Progenitor cell of endocrine pancreas (in vitro differentiated cells): ENCODE measurements at regions not wholly inside any gene's neighbourhood (a gene's known extent, or its start where the extent isn't known, plus 50 kb on each side); places are given as distances from the start of the nearest gene placed in this dataset.

Experiments
- DNase-seq: peaks from one replicate; pipeline ENCODE4 v3.0.0; 2021; ENCODE audit warnings: low spot score; ENCODE audit not compliant: unreplicated experiment
- H3K27ac Mint-ChIP-seq: 2 replicates; pipeline ENCODE4 v1.8.0; 2021; ENCODE audit warnings: mild to moderate bottlenecking, moderate library complexity, mixed read lengths
- H3K27me3 Mint-ChIP-seq: 2 replicates; pipeline ENCODE4 v1.8.0; 2021; ENCODE audit warnings: mixed read lengths
- H3K36me3 Mint-ChIP-seq: 2 replicates; pipeline ENCODE4 v1.8.0; 2022; ENCODE audit warnings: mixed read lengths; ENCODE audit not compliant: insufficient read depth
- H3K4me1 Mint-ChIP-seq: 2 replicates; pipeline ENCODE4 v1.8.0; 2021; ENCODE audit warnings: low read depth, mixed read lengths
- H3K4me3 Mint-ChIP-seq: 2 replicates; pipeline ENCODE4 v1.8.0; 2021; ENCODE audit warnings: low read depth, mild to moderate bottlenecking, moderate library complexity, mixed read lengths
- H3K9me3 Mint-ChIP-seq: 2 replicates; pipeline ENCODE4 v1.8.0; 2021; ENCODE audit warnings: low read depth, mixed read lengths
- TF ChIP-seq, protein P1 (sequence below): fragments of 200-600 bp; sonication (generic); IDR thresholded peaks from one replicate; pipeline ENCODE4 v1.5.0; 2021; ENCODE audit warnings: antibody characterized with exemption, mild to moderate bottlenecking; ENCODE audit not compliant: unreplicated experiment

DNA sequence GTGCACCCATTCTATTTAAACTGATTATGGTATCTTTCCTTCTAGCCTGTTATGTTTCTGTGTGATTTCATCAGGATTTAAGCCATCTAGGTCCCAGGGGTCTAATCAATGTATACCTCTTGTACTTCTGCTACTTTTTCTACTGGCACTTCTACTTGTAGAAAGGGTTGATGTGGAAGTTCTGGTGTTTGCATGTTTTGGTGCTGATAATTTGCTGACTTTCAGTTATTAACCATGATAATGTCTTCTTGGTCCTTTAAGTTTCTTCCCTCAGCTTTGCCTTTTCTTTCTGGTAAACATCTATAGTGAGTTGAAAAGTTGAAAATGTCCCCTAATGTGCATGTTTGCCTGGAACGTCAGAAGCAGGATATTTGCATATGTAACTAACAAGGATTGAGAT lies 390.6 kb upstream of the MAP3K7 start:
- Mint-ChIP-seq H3K4me1 (no peaks in the 10 kb centered on the region), H3K27ac (no peak overlapping the region), H3K9me3 (peaks cover 4% of the 10 kb centered on the region), H3K4me3 (no peak overlapping the region), H3K27me3 (no peaks in the 10 kb centered on the region), H3K36me3 (no peaks in the 10 kb centered on the region)
- no peak for DNase-seq
- TF ChIP-seq, protein P1, sequence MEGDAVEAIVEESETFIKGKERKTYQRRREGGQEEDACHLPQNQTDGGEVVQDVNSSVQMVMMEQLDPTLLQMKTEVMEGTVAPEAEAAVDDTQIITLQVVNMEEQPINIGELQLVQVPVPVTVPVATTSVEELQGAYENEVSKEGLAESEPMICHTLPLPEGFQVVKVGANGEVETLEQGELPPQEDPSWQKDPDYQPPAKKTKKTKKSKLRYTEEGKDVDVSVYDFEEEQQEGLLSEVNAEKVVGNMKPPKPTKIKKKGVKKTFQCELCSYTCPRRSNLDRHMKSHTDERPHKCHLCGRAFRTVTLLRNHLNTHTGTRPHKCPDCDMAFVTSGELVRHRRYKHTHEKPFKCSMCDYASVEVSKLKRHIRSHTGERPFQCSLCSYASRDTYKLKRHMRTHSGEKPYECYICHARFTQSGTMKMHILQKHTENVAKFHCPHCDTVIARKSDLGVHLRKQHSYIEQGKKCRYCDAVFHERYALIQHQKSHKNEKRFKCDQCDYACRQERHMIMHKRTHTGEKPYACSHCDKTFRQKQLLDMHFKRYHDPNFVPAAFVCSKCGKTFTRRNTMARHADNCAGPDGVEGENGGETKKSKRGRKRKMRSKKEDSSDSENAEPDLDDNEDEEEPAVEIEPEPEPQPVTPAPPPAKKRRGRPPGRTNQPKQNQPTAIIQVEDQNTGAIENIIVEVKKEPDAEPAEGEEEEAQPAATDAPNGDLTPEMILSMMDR, result no peak

DNA sequence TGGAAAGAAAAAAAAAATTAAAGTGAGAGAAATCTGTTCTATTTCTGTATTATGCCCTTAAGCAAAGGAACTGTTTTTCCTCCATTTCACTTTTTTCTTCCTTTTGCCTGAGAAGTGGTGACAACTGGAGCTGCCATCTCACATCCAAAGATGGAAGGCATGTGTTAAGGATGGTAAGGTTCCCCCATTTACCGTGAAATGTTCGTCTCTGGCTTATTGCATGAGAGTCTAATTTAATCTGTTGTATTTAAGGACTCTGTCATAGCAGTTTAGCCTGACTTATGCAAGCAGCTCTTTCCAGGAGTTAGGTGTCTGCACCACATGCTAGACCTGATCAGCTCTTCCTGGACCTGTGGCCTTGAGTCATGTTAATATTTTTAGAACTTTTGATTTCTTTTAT lies 389.5 kb upstream of the MAP3K7 start:
- TF ChIP-seq, protein P1, result no peak
- Mint-ChIP-seq H3K4me1 (no peaks in the 10 kb centered on the region), H3K27me3 (no peaks in the 10 kb centered on the region), H3K9me3 (no peaks in the 10 kb centered on the region), H3K36me3 (no peaks in the 10 kb centered on the region), H3K27ac (no peak overlapping the region), H3K4me3 (no peak overlapping the region)
- DNase-seq, result no peak

DNA sequence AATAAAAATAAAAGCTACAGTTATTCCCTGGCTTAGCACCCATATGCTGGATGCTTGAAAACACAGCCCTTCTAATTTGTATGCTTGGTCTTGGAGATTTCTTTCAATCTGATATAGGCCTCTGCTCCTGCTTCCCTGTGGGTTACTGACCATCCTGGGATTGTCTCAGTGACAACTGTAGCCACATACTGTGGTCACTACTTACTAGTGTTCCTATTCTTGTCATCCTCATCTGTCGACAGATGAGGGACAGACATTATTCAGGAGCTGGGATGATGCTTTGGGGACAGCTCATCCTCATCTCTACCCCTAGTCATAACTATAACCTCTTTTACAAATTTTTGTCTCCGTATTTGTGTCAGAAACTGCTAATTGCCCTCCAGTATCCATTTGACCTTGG lies 388.9 kb upstream of the MAP3K7 start:
- DNase-seq, result no peak
- no peaks in the 10 kb centered on the region for H3K4me1 Mint-ChIP-seq
- H3K27ac Mint-ChIP-seq, result no peak overlapping the region
- TF ChIP-seq, protein P1, result no peak
- no peaks in the 10 kb centered on the region for H3K9me3 Mint-ChIP-seq
- no peak overlapping the region for H3K4me3 Mint-ChIP-seq
- no peaks in the 10 kb centered on the region for H3K27me3 Mint-ChIP-seq
- no peaks in the 10 kb centered on the region for H3K36me3 Mint-ChIP-seq

DNA sequence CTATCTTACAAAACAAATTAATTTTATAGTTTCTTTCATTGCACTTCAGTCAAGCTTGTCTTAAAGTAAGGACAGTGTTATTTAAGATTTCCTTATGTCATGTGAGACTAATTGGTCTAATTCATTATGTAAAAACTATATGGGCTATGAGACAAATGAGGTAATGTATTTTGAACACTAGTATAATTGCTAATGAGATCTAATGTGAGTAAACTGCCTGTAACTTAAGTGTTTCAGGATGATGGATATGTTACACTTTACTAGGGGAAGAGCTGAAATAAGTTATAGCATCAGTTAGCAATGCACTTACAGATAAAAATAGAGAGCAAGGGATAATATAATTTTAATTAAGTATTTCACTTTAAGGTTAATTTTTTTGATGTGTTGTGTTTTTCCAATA lies 386.3 kb upstream of the MAP3K7 start:
- Mint-ChIP-seq H3K9me3 (no peaks in the 10 kb centered on the region), H3K36me3 (no peaks in the 10 kb centered on the region), H3K4me3 (no peak overlapping the region), H3K27me3 (no peaks in the 10 kb centered on the region), H3K4me1 (no peaks in the 10 kb centered on the region), H3K27ac (no peak overlapping the region)
- TF ChIP-seq, protein P1, result no peak
- DNase-seq, result no peak

DNA sequence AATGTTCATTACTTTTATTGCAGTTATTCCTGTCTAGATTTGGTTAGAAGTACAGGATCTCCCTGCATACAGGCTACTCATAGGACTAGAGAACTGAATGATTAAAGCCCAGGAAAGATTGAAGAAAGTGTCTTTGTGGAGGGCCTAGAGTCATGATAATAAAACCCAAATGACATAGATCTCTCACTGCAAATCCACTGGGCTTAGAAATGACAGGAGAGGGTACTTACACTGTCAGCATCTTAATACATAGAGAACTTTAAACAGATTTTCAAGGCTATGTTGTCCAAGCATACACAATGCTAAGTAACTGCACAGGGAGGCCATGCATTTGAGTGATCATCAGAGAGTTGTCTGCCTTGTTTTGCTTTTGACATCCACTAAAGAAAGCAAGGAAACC lies 383.8 kb upstream of the MAP3K7 start:
- Mint-ChIP-seq H3K27ac (no peak overlapping the region), H3K27me3 (no peaks in the 10 kb centered on the region), H3K4me1 (no peaks in the 10 kb centered on the region), H3K9me3 (no peaks in the 10 kb centered on the region), H3K4me3 (no peak overlapping the region), H3K36me3 (no peaks in the 10 kb centered on the region)
- no peak for DNase-seq
- TF ChIP-seq, protein P1, result no peak
